Mesendoderm (in vitro differentiated cells): ENCODE measurements at regions not wholly inside any gene's neighbourhood (a gene's known extent, or its start where the extent isn't known, plus 50 kb on each side); places are given as distances from the start of the nearest gene placed in this dataset.

Experiments used
- DNase-seq: peaks from one replicate; pipeline ENCODE4 v3.0.0; 2013
- H2AK5ac ChIP-seq: 2 replicates; pipeline ENCODE4 v1.6.1; 2013; ENCODE audit warnings: low read length, inconsistent platforms
- H2BK120ac ChIP-seq: 2 replicates; pipeline ENCODE4 v1.6.1; 2013; ENCODE audit warnings: low read depth, mild to moderate bottlenecking, low read length, moderate library complexity, mixed read lengths
- H2BK15ac ChIP-seq: replicated peaks from 2 replicates; pipeline ENCODE4 v1.6.1; 2013; ENCODE audit warnings: low read depth, mild to moderate bottlenecking, moderate library complexity
- H2BK5ac ChIP-seq: 2 replicates; pipeline ENCODE4 v1.6.1; 2013; ENCODE audit warnings: low read length, inconsistent platforms
- H3K18ac ChIP-seq: 2 replicates; pipeline ENCODE4 v1.6.1; 2013; ENCODE audit warnings: mild to moderate bottlenecking, low read length, mixed read lengths
- H3K23ac ChIP-seq: one replicate; pipeline ENCODE4 v1.6.1; 2013; ENCODE audit warnings: low read length
- H3K27ac ChIP-seq: 2 replicates; pipeline ENCODE4 v1.5.1; 2013; ENCODE audit warnings: low read depth, mild to moderate bottlenecking, inconsistent platforms, low read length, moderate library complexity
- H3K27me3 ChIP-seq: 2 replicates; pipeline ENCODE4 v1.6.1; 2013; ENCODE audit warnings: low read length, control low read depth, mild to moderate bottlenecking, inconsistent platforms; ENCODE audit not compliant: insufficient read depth, poor library complexity
- H3K36me3 ChIP-seq: 2 replicates; pipeline ENCODE4 v1.6.1; 2013; ENCODE audit warnings: low read length, inconsistent platforms; ENCODE audit not compliant: control insufficient read depth, insufficient read depth
- H3K4ac ChIP-seq: one replicate; pipeline ENCODE4 v1.6.1; 2013; ENCODE audit warnings: low read depth, mild to moderate bottlenecking, low read length, moderate library complexity
- H3K4me1 ChIP-seq: 2 replicates; pipeline ENCODE4 v1.6.1; 2013; ENCODE audit warnings: low read depth, low read length, inconsistent platforms; ENCODE audit not compliant: control insufficient read depth
- H3K4me2 ChIP-seq: 2 replicates; pipeline ENCODE4 v1.6.1; 2013; ENCODE audit warnings: low read length
- H3K4me3 ChIP-seq: 2 replicates; pipeline ENCODE4 v1.5.1; 2013; ENCODE audit warnings: mild to moderate bottlenecking, low read length
- H3K56ac ChIP-seq: one replicate; pipeline ENCODE4 v1.6.1; 2013; ENCODE audit warnings: low read length
- H3K79me1 ChIP-seq: 2 replicates; pipeline ENCODE4 v1.6.1; 2013; ENCODE audit warnings: low read length, inconsistent platforms
- H3K79me2 ChIP-seq: 2 replicates; pipeline ENCODE4 v1.6.1; 2013; ENCODE audit warnings: mild to moderate bottlenecking, low read length; ENCODE audit not compliant: control insufficient read depth, insufficient read depth
- H3K9ac ChIP-seq: 2 replicates; pipeline ENCODE4 v1.6.1; 2013; ENCODE audit warnings: low read length, inconsistent platforms
- H4K5ac ChIP-seq: one replicate; pipeline ENCODE4 v1.6.1; 2013; ENCODE audit warnings: low read length
- H4K8ac ChIP-seq: one replicate; pipeline ENCODE4 v1.6.1; 2013; ENCODE audit warnings: low read depth, mild to moderate bottlenecking, control low read depth, low read length, moderate library complexity
- WGBS: extraction: QIAGEN DNeasy Blood & Tissue Kit; methylation state at CpG from one replicate; pipeline ENCODE4 v1.1.7; 2013; ENCODE audit warnings: low lambda C conversion rate, missing lambda C conversion rate; ENCODE audit not compliant: insufficient coverage; ENCODE audit errors: extremely low coverage; 5-methylcytosine and 5-hydroxymethylcytosine counted together

GRCh38 chr1:163789911-163790310, 468.2 kb downstream of the NUF2 start:
- H3K27ac ChIP-seq: no peak overlapping the region

DNA sequence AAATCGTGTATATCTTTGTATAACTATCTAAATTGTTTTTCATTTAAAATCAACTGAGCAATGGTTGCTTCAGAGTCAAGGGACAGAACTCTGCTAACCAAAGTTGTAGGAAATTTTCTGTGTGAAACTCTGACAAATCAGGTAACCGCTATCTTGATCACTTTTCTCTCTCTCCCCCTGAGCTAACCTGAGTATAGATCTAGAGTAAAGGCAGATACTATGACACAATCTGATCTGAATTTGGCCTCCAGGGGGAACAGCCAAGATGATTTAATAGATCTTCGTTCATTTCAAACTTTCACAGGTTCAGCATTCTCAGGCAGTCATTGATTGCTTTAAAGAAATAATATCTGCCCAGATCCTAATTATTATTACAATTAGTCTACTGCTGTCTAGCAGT, 472.8 kb downstream of the NUF2 start:
- DNase-seq: peak; percentile 83
- no peak overlapping the region for H3K18ac ChIP-seq

More at GRCh38 chr1:163789911-163790310, 468.2 kb downstream of the NUF2 start:
- Histone ChIP-seq H3K4me1 (no peaks in the 10 kb centered on the region), H2BK120ac (no peak overlapping the region), H2BK5ac (no peak overlapping the region), H3K36me3 (no peaks in the 10 kb centered on the region), H3K79me1 (no peaks in the 10 kb centered on the region), H3K4ac (no peak overlapping the region), H3K56ac (no peak overlapping the region), H3K27me3 (no peaks in the 10 kb centered on the region), H4K5ac (no peak overlapping the region), H3K9ac (no peak overlapping the region), H3K4me2 (no peak overlapping the region), H3K79me2 (no peaks in the 10 kb centered on the region), H4K8ac (no peak overlapping the region), H3K4me3 (no peak overlapping the region), H2AK5ac (no peak overlapping the region), H2BK15ac (no peak overlapping the region), H3K18ac (no peak overlapping the region), H3K23ac (no peak overlapping the region)
- WGBS: no CpG with 5 or more reads among the region's 4 CpGs
- no peak for DNase-seq

DNA sequence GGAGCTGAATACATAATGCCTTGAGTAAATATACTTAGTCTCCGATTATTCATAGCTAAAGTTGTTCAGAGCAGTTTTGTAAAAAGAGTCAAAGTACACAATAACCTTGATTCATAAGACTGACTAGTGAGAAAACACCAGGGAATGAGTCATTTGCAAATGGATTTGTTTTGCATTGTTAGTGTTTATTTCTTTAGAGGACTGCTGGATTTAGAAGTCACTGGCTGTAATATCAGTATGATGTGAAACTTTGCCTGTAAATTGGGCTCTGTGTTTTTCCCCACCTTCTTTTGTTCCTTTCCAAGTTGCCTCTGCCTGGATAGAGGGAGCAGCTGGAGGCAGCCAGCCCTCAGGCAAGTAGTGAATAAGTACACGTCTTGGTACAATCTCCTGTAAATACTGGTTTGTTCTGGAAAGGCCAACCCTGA, 474.7 kb downstream of the NUF2 start:
- Histone ChIP-seq H3K4me1 (no peaks in the 10 kb centered on the region), H2BK5ac (no peak overlapping the region), H3K27ac (no peak overlapping the region), H3K4me3 (no peak overlapping the region), H3K36me3 (no peaks in the 10 kb centered on the region), H3K18ac (no peak overlapping the region), H3K56ac (no peak overlapping the region), H3K4me2 (no peak overlapping the region), H3K9ac (no peak overlapping the region), H4K8ac (no peak overlapping the region), H3K23ac (no peak overlapping the region), H2BK120ac (no peak overlapping the region), H2BK15ac (peak overlapping the region; percentile 92), H3K4ac (no peak overlapping the region), H4K5ac (no peak overlapping the region), H3K79me1 (no peaks in the 10 kb centered on the region), H3K79me2 (no peaks in the 10 kb centered on the region), H2AK5ac (no peak overlapping the region), H3K27me3 (no peaks in the 10 kb centered on the region)
- peak; percentile 42 for DNase-seq
- no CpG with 5 or more reads among the region's 2 CpGs for WGBS

More for the DNA sequence above, 472.8 kb downstream of the NUF2 start:
- Histone ChIP-seq H2BK15ac (peak overlapping the region; percentile 57), H4K8ac (no peak overlapping the region), H3K27me3 (no peaks in the 10 kb centered on the region), H3K4me3 (no peak overlapping the region), H3K79me2 (no peaks in the 10 kb centered on the region), H3K4ac (no peak overlapping the region), H3K36me3 (no peaks in the 10 kb centered on the region), H2BK5ac (no peak overlapping the region), H3K56ac (no peak overlapping the region), H3K79me1 (no peaks in the 10 kb centered on the region), H3K9ac (no peak overlapping the region), H3K23ac (no peak overlapping the region), H3K27ac (no peak overlapping the region), H2AK5ac (no peak overlapping the region), H2BK120ac (no peak overlapping the region), H3K4me1 (no peaks in the 10 kb centered on the region), H4K5ac (no peak overlapping the region), H3K4me2 (no peak overlapping the region)
- WGBS: no CpG with 5 or more reads among the region's 3 CpGs

GRCh38 chr1:163797816-163798215, 476.1 kb downstream of the NUF2 start:
- Histone ChIP-seq H2AK5ac (no peak overlapping the region), H4K5ac (no peak overlapping the region), H3K18ac (no peak overlapping the region), H3K4me2 (no peak overlapping the region), H3K4ac (no peak overlapping the region), H3K4me1 (no peaks in the 10 kb centered on the region), H3K56ac (no peak overlapping the region), H3K36me3 (no peaks in the 10 kb centered on the region), H2BK5ac (no peak overlapping the region), H2BK15ac (no peak overlapping the region), H3K27me3 (no peaks in the 10 kb centered on the region), H3K79me1 (no peaks in the 10 kb centered on the region), H4K8ac (no peak overlapping the region), H3K23ac (no peak overlapping the region), H3K4me3 (no peak overlapping the region), H3K27ac (no peak overlapping the region), H3K79me2 (no peaks in the 10 kb centered on the region), H2BK120ac (no peak overlapping the region), H3K9ac (no peak overlapping the region)
- DNase-seq: no peak

DNA sequence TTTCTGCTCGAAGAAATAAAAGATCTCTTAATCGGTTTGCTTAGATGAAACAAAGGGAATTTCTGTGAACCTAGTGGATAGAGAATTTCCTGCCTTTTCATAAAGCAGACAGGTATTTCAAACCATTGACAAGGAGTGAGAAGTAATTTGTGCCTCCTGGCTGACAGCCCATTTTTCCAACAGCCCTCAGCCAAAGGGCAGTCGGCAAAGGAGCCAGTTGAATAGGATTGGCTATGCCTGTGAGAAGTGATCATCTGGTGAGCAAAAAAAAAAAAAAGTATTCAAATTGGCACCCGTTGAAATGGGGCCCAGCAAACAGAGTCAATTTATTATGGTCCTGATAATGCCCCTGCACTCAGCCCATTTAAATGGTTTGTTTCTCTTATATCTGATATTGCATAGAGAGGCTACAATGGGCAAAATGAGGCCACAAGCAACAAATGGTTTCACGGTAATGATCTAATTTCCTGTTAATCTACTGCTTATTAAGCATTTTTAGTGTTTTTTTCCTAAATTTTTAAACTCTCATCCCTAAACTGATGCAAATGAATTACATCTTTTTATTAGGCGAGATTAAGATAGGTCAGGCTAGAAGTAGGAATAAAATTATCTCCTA, 477.5 kb downstream of the NUF2 start:
- Histone ChIP-seq H4K5ac (no peak overlapping the region), H4K8ac (no peak overlapping the region), H3K4ac (no peak overlapping the region), H3K79me1 (no peaks in the 10 kb centered on the region), H2BK15ac (no peak overlapping the region), H3K4me3 (no peak overlapping the region), H2BK5ac (no peak overlapping the region), H3K4me2 (no peak overlapping the region), H3K18ac (no peak overlapping the region), H3K9ac (no peak overlapping the region), H3K23ac (no peak overlapping the region), H3K56ac (no peak overlapping the region), H3K4me1 (no peaks in the 10 kb centered on the region), H3K27ac (no peak overlapping the region), H2BK120ac (no peak overlapping the region), H3K36me3 (no peaks in the 10 kb centered on the region), H3K27me3 (no peaks in the 10 kb centered on the region), H2AK5ac (no peak overlapping the region), H3K79me2 (no peaks in the 10 kb centered on the region)
- WGBS: no CpG with 5 or more reads among the region's 6 CpGs
- no peak for DNase-seq
